HG02938 (cell line): ENCODE measurements at regions not wholly inside any gene's neighbourhood (a gene's known extent, or its start where the extent isn't known, plus 50 kb on each side); places are given as distances from the start of the nearest gene placed in this dataset.

Source experiments
- ATAC-seq: cut with Tn5 transposase; IDR thresholded peaks from one replicate; pipeline ENCODE4 v1.9.1; 2021; ENCODE audit warnings: mild to moderate bottlenecking, moderate library complexity; ENCODE audit not compliant: unreplicated experiment

DNA sequence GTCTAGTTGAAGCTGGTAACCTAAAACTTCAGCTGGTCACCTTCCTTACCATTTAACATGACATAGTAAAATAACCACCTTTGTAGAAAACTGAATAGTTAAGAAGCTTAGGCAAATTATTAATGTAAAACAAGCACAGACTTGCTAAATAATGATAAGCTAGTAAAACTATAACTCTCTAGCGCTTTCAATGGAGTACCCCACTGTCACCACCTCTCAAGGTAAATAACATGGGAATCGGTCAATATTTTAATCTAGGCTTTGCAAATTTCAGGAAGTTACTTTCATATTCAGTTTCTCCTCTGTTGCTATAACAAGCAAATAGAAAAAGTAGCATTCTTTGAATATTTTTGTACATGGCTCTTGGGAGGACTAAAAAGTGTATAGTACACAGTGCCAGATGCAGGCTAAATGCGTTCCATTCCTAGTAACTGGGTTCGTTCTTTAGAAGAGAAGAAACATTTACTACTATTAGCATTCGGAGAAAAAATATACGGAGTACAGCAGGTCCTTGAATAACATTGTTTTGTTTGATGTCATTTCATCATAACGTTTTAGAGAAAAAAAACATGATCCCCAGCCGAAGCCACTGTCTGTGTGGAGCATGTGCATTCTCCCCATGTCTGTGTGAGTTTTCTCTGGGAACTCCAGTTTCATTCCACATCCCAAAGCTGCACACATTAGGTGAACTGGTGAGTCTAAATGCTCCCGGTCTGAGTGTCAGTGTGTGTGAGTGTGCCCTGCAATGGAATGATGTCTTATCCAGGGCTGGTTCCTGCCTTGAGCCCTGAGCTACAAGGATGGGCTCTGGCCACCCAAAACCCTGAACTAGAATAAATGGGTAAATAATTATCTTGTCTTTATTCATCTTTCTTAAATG lies 52.5 kb downstream of the EPRS1 start:
- ATAC-seq, result no peak

DNA sequence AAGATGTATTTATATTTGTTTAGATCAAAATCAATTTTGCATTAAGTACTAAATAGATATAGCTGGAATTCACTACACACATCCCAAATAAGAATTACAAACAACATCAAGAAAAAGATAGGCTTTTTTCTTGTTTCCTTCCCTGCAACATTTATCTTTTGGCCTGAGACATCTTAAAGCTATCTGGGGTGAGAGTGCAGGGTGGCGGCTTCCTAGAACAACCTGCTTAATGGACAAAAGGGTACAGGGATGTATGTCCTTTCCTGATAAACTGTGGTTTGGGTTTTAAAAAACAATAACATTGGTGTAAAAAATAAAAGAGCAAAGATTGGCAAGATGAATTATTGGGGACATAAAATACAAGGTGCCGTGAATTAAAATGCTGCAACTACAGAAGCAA lies 54.4 kb downstream of the EPRS1 start:
- ATAC-seq, result no peak

DNA sequence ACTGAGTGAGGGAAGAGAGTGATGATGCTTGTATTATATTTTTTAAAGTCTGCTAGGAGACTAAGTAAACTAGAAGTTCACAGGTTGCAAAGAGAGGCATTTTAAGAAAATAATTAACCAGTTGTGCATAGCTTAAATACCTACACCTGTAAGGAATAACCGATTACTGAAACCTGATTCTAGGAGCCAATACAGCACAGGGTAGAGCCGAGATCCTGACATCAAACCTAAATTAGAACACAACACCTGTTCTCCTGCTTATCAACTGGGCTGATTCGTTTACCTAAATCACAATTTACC lies 54.8 kb downstream of the EPRS1 start:
- no peak for ATAC-seq

DNA sequence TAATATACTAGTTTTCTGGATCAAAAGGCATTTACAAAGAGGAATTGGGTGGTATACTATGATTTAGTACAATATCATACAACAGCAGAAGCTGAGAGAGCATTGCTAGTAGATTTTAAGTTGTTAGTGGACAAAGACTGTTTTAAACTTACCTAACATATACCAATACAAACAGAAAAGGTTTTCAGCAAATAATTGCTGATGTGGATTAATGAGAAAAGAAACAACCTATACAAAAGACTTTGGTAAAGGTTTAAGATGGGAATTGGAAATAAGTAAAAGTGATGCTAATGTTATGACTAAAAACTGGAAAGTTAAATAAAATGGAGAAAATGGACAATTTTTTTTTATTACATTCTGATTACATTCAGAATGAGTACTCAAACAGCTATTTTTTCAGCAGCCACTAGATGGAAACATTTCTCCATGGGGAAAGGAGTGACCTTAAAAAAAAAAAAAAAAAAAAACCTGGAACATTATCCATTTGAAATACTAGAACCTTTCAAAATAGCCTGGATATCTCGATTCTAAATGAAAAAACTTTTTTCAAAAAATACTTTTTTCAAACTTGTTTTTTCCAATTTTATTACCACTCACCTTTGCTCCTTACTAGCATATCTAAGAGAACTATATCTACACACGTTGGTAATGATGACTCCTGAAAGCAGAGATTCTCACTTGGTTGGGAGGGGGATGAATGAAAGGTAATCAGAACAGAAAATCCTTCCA lies 55.4 kb downstream of the EPRS1 start:
- no peak for ATAC-seq

DNA sequence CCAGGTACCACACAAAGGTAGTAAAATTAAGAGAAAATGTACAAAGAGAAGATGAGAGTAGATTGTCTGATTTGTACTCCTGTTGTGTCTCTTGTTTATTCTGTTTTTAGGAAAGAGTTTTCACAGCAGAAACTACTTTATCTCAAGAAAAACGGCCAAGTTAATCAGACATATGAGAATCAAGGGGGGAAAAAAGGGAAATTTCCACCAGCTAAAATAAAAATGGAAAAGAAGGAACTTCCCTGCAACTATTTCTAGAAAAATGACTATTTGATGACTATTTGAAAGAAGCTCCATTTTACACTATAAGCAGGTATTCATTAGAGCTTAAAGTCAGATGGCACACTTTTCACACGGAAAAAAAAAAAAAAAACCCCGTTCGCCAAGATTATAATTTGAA lies 56.5 kb downstream of the EPRS1 start:
- ATAC-seq, result no peak

DNA sequence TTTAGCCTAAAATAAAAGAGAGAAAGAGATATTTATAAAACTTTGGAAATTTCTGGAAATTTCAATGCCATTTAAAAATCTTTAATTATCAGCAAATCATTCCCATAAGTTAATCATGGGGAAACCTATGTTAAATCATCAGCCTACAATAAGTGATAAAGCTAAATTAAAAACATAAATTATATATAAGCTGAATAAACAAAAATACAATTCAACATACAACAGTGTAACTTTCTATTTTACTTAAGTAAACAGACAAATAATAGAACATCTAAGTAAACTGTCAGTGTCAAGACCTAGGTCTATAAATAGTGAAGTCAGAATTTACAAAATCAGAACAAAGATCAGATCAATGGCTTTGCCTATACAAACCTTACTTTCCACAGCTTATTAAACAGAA lies 57.5 kb downstream of the EPRS1 start:
- ATAC-seq, result no peak

DNA sequence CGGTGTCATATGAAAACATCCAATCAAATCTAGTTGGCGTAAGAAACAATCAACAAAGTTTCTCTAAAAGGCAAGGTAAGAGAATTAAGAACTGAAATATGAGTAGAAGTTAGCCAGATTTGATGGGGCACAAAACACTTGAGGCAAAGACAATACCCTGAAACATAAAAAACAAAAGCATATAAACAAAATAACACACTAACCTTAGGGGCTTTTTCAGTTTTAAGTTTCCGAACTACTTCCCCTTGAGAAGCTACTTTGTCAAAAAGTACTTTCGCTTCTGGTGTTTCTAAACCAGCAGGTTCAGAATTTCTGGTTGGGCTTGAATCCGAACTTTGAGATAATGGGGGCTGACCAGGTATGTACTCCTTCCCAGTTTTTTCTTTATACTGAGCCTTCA lies 57.9 kb downstream of the EPRS1 start:
- peak; percentile 86 for ATAC-seq

DNA sequence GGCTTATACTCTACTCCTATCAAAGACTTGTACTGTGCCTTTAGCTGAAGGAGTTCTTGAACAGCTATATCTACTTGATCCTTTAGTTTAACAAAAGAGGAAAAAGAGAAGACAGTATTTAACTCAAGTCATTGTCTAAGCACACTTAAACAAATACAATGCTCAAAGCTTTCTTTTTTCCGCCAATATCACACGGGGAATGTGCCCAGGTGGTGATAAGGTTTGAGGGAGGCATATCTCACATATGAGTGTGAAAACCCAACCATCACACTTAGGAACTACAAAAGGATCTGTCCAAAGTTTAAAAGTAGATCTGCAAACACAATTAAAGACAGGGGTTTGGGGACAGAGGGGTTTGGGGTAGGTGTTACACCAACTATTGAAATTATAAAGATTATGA lies 59.0 kb upstream of the SLC30A10 start:
- no peak for ATAC-seq

DNA sequence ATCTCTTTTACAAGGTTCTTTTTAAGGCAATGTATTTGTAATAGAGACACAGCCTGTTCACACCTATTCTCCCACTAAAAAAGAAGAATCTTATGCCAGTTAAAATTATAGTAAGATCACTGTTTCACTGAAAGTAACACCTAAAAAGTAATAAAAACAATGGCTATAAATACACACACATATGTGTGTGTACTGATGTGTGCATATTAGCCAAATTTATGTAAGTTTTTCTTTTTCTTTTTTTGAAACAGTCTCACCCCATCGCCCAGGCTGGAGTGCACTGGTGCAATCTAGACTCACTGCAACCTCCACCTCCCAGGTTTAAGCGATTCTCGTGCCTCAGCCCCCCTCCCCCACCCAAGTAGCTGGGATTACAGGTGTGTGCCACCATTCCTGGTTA lies 56.8 kb upstream of the SLC30A10 start:
- ATAC-seq, result no peak
